NOMO-1 (cell line): ENCODE measurements at regions not wholly inside any gene's neighbourhood (a gene's known extent, or its start where the extent isn't known, plus 50 kb on each side); places are given as distances from the start of the nearest gene placed in this dataset.

Source experiments
- DNase-seq, 2 experiments: peaks; one replicate each; lab custom pipeline; 2025; ENCODE audit not compliant: unreplicated experiment in 2 of 2; lab: John Stamatoyannopoulos, UW

DNA sequence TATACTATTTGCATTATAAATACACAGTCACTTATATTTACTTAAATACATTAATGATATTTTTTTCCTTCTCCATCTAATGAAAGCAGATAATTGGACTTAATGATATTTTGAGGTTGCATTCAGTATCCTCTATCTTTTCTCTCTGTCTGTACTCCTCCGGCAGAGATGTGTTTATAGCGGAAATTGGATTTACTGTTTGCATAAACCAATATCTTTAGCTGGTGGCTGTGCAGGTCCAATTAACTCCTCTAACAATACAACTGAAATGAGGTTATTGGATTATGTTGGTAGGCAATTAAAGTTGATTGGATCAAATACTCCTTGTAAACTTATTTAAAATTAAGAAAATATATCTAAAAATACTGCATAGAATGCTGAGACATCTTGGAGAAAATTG lies 1044.2 kb upstream of the SORCS1 start:
- no peak for DNase-seq

DNA sequence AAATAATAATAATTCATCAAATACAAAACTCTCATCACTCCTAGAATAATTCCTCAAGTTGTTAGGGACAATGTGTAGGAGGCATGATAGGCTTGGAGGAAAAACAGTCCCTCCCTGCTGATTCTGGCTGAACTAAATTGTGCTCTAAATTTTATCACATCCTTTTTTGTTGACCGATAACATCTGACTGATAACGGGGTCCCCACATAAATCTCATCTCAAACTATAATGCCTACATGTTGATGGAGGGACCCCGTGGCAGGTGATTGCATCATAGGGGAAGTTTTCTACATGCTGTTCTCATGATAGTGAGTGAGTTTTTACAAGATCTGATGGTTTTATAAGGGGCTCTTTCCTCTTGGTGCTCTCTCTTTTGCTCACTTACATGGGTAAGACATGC lies 1043.5 kb upstream of the SORCS1 start:
- DNase-seq, result no peak

- peak in 1 of 2 experiments; percentile 32 for DNase-seq
Observed at GRCh38 chr10:108204528-108205305, 1040.2 kb upstream of the SORCS1 start.

- DNase-seq, result no peak
Observed at GRCh38 chr10:108203905-108204527, 1039.5 kb upstream of the SORCS1 start.

- DNase-seq, result no peak
Observed at GRCh38 chr10:108187408-108188012, 1023.0 kb upstream of the SORCS1 start.

GRCh38 chr10:108184114-108184513 lies 1019.6 kb upstream of the SORCS1 start:
- DNase-seq, result no peak

GRCh38 chr10:108180878-108181277 lies 1016.4 kb upstream of the SORCS1 start:
- no peak for DNase-seq

- DNase-seq, result no peak
Observed at GRCh38 chr10:108169846-108170245, 1005.3 kb upstream of the SORCS1 start.

DNA sequence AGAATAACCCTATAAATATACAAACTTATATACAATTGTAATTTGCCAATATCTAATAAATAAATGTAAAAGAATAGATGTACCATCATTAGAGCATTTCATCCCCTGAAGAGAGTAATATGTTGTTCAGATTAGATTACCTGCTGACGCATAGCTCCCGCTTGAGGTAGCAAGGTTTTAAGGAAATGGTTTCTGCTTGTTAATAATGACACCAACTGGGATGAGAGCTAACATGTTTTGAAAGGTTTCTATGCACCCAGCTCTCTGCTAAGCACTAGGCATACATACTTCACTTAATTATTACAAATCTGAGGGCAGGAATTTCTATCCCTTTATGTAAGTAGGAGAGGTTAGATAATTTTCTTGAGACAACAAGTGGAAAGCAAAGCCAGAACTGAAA lies 1003.3 kb upstream of the SORCS1 start:
- DNase-seq, result no peak

- DNase-seq, result no peak
Observed at GRCh38 chr10:108166401-108166800, 1001.9 kb upstream of the SORCS1 start.

DNA sequence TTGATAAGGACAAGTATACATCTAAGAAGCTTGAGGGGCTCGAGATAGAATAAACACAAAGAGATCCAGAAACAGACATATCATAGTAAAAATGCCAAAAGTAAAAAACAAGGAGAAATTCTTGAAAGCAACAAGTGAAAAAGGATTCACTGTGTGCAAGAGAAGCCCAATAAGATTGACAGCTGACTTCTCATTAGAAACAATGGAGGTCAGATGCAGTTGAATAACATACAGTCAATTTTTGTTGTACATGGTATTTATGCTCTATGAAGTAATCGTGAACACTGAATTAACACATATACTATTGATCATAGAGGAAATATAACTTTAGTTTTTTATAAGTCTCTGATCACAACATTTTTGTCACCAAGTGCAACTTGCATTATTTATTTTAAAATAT lies 982.8 kb upstream of the SORCS1 start:
- DNase-seq, result no peak

DNA sequence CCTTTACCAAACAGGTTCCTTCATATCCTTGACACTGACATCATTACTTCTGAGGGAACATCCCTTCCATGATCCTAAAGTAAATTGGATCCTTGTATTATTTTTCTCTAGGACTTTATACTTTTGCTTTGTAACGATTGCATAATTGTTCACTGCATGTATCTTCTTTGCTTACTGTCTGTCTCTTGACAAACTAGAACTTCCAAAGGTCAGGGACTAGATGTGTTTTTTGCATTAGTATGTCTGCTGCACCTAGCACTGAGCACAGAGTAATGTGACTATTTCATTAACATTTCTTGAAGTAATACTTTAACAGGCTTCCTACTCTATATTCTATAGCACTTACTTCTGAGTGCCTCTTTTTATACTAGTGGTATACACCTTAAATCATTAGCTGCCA lies 976.6 kb upstream of the SORCS1 start:
- no peak for DNase-seq

GRCh38 chr10:108132303-108132702 lies 967.8 kb upstream of the SORCS1 start:
- no peak for DNase-seq

DNA sequence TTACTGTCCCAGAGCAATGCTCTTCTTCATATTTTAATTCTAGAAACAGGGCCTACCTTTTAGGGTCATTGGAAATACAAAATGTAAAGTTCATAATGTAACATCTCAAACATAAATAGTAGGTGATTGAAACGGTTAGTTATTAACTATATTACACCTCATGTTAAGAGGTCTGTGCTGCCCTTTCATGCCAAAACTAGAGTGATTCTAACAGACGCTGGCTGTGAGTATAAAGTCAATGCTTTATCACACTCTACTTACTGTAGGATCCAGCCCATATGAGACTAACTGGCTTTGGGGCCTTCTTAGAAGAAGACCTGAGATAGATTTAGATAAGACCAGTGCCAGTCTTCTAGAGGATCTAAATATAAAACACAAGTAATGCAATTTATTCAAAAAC lies 966.1 kb upstream of the SORCS1 start:
- no peak for DNase-seq

GRCh38 chr10:108112218-108112617 lies 947.7 kb upstream of the SORCS1 start:
- DNase-seq, result no peak

GRCh38 chr10:108104551-108105156 lies 940.1 kb upstream of the SORCS1 start:
- no peak for DNase-seq

GRCh38 chr10:108097258-108097657 lies 932.8 kb upstream of the SORCS1 start:
- no peak for DNase-seq

GRCh38 chr10:108095932-108096925 lies 931.7 kb upstream of the SORCS1 start:
- no peak for DNase-seq

DNA sequence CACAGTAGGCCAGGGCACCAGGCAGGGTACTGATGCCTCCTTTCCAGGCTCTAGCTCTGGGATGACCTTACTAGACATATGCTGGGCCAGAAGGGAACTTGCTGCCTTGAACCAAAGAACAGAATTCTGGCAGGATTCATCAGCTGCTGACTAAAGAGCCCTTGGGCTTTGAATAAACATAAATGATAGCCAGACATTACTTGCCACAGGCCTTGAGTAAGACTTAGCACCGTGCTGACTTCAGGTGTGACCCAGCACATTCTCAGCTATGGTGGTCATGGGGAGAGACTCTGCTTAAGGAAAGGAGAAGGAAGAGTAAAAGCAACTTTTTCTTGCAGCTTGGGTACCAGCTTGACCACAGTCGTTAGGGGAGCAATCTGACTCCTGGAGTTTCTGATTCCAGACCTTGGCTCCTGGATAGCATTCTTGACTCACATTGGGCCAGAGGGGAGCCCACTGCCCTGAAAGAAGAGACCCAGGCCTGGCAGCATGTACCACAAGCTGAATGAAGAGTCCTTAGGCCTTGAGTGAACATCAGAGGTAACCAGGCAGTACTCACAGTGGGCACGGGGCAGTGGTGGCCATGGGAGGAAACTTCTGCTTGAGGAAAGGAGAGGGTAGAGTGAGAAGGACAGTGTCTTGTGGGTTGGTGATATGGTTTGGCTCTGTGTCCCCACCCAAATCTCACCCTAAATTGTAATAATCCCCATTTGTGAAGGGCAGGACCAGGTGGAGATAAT lies 926.1 kb upstream of the SORCS1 start:
- no peak for DNase-seq

DNA sequence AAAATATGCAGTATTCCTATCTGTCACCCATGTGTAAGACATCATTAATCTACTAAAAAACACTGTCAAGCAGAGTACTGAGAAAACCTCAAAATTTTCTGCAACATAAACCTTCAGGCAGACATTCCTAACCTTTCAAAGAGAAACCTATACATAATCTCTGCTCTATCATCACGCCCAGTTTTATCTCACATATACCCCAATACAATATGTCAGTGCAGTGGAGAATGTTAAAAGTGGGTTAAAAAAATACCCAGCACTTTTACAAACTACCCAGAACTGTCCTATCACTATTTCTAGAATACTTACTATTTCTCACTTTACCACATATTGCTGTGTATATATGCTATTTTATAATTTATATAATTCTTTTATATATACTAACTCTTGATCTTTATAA lies 922.0 kb upstream of the SORCS1 start:
- no peak for DNase-seq
